ENCODE measurements at regions not wholly inside any gene's neighbourhood (a gene's known extent, or its start where the extent isn't known, plus 50 kb on each side); places are given as distances from the start of the nearest gene placed in this dataset.

DNA sequence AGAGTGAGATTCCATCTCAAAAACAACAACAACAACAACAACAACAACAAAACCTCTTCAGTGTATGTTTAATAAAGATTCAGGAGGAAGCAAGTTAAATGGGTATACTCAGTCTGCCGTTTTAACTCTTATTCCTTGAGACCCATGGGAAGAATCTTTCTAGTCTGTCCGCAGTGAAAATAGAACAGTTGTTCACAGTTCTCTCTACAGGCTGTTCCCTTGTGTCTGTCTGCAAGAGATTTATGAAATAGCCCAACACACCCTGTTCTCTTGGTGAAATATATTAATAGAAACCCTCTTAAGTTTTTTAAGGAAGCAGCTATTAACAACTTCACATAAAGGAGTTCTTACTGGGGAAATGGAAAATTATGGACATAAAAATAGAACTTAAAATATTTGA is 682.2 kb upstream of the RAG2 start:
- TF ChIP-seq, protein P1, sequence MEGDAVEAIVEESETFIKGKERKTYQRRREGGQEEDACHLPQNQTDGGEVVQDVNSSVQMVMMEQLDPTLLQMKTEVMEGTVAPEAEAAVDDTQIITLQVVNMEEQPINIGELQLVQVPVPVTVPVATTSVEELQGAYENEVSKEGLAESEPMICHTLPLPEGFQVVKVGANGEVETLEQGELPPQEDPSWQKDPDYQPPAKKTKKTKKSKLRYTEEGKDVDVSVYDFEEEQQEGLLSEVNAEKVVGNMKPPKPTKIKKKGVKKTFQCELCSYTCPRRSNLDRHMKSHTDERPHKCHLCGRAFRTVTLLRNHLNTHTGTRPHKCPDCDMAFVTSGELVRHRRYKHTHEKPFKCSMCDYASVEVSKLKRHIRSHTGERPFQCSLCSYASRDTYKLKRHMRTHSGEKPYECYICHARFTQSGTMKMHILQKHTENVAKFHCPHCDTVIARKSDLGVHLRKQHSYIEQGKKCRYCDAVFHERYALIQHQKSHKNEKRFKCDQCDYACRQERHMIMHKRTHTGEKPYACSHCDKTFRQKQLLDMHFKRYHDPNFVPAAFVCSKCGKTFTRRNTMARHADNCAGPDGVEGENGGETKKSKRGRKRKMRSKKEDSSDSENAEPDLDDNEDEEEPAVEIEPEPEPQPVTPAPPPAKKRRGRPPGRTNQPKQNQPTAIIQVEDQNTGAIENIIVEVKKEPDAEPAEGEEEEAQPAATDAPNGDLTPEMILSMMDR (IDR thresholded peaks at IDR 0.05), result no peak
- TF ChIP-seq POLR2A (IDR thresholded peaks at IDR 0.05) (no peak), POLR2AphosphoS5 (IDR thresholded peaks at IDR 0.05) (no peak), EP300 (IDR thresholded peaks at IDR 0.05) (no peak)

Measured in stomach (tissue), 4 donors.